NCI-H1048 (cell line): ENCODE measurements at regions not wholly inside any gene's neighbourhood (a gene's known extent, or its start where the extent isn't known, plus 50 kb on each side); places are given as distances from the start of the nearest gene placed in this dataset.

ENCODE experiments used
- DNase-seq: peaks from one replicate; lab custom pipeline; 2025; lab: John Stamatoyannopoulos, UW

- DNase-seq = no peak
Measured at GRCh38 chr1:191582169-191582568, 576.1 kb upstream of the RGS18 start.

- no peak for DNase-seq
Measured at GRCh38 chr1:191585095-191585494, 573.2 kb upstream of the RGS18 start.

DNA sequence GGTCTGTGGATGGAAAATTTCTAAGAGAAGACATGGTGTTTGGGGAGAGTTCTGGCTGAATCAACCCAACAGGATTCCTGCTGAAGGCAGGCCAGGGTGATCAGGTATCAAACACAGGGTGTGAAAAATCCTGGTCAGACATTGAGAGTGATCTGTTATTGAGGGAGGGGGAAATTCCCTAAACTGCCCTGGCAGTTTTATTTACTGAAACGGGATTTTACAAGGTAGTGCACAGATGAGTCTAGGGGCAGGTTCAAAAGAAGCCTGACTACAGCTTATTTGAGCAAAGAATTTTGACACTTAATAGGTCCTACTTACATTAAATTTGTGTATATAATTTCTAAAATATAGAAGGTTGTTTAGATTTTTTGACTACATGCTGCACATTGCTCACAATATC is 569.4 kb upstream of the RGS18 start:
- DNase-seq = no peak

- DNase-seq = no peak
Measured at GRCh38 chr1:191589536-191589935, 568.7 kb upstream of the RGS18 start.

- no peak for DNase-seq
Measured at GRCh38 chr1:191590578-191590977, 567.7 kb upstream of the RGS18 start.

GRCh38 chr1:191592039-191592438 is 566.2 kb upstream of the RGS18 start:
- DNase-seq = no peak

DNA sequence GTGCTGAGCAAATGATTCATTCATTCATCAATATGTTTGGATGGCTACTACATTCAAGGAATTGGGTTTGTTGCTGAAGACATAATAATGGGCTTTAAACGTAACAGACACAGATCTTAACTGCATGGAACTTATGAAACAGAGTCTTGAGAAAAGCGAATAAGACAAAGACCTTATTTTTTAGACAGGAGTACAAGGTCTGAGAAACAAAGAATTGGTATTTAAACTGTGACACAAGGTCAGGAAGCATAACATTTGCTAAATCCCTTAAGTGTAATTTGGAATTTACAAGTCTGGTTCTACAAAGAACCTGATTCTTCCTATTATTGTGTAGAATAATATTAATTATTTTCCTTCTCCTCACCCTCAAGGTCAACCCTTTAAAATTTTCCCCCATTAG is 565.4 kb upstream of the RGS18 start:
- DNase-seq = no peak

- DNase-seq = no peak
Measured at GRCh38 chr1:191595170-191595569, 563.1 kb upstream of the RGS18 start.

DNA sequence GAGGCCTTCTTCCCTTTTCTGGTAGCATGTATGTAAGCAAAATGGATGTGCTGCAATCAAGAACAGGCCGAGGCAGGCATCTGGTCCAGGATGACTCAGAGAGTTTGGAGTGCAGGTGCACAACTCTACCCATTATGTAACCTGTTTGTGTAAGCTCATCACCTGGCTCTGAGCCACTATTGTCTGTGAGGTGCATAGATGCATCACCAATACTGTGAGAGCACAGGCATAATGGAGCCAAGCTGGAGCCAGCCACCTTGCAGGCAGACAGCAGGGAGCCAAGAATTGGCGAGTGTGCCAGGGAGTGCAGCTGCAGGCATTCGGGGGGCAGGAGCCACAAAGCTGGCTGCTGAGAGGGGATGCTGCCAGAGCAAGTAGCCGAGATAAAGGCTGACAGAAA is 549.9 kb upstream of the RGS18 start:
- DNase-seq = no peak

DNA sequence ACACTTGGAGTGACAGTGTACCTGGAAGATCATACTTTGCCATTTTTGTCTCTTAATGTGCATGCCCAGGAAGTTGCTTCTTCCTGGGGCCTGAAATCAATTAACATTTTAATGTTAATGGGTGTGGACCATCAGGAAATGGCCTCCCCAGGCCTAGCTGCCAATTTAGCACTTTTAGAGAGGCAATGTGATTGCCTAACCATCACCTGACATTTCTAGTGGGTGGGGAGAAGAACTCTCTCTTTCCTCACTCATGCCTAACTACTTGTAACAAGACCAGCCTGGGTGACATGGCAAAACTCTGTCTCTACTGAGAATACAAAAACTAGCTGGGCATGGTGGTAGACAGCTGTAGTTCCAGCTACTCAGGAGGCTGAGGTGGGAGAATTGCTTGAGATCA is 549.0 kb upstream of the RGS18 start:
- no peak for DNase-seq

DNA sequence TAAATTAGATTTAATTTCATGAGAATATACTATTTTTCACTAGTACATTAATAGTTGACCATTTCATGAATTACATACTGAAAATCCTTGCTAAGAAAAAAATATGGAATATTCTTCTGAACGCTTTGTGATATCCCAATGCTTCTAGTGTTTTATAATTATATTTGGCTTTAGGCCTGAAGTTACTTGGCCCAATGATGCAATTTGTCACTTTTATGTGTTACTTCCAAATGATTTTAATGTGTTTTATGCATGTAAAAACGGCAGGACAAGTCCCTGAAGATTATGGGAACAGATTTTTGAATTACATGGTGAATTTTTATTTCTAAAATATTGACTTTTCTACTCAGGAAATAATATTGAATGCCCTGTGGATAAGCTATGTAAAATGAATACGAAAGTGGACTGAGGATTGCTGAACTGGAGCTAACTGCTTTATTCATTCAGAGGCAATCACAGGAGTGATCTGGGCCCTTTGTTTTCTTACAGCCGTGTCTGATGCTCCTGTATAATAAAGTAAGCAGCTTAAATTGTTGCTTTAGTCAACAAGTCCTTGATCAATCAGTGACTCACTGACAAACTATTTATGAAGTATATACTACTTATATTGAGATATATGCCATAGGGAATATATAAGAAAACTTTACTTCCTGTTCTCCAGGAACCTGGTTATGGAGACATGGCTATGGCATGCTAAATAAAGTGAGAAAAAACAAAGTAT is 543.0 kb upstream of the RGS18 start:
- no peak for DNase-seq

DNA sequence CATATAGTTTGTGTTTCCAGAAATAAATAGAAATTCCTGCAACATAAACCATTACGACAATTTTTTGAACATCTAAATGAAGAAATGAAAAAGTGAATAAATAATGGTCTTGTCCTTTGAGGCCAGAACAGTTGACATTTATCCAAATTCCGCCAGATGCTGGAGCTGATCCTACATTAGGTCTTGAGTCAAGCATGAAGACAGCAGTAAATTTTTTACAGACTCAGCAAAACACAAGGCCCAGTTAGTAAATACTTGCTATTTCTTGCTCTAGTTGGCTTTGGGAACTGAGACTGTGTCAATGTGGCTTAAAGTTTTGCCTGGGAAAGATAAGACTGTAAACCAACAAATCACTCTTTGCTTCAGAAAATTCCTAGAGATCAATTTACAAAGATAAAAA is 540.1 kb upstream of the RGS18 start:
- DNase-seq = no peak

- DNase-seq = no peak
Measured at GRCh38 chr1:191620883-191621282, 537.4 kb upstream of the RGS18 start.

DNA sequence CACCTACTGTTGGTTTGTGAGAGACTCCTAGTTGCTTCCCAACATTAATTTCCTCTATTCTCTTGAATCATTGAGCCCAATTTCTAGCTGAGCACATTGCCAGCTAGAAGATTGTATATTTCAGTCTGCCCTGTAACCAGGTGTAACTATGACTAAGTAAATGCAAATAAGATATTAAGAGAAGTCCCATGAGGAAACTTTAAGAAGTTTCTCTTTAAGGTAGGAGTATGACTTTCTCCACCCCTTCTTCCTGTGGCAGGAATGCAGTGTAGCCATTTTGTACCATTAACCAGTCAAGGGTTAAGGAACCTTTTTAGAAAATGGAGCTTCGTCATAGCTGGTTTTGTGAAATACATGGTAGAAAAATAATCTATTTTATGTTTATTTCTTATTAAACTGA is 534.2 kb upstream of the RGS18 start:
- DNase-seq = no peak

DNA sequence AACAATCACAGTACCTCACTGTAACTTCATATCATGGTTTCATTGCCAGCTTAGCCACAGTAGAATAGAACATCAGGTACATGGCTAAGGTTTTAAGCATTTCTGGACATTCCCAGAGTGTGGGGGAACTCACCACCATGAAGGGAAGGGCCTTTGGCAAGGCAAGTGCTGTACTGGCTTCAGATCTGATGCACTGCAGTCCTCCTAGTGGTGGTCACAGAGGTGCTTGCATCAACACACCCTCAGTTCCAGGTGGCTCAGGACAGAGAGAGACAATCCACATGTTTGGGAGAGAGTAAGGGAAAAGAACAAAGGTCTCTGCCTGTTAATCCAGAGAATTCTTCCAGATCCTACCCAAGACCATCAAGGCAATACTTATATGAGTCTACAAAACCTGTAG is 528.4 kb upstream of the RGS18 start:
- no peak for DNase-seq

DNA sequence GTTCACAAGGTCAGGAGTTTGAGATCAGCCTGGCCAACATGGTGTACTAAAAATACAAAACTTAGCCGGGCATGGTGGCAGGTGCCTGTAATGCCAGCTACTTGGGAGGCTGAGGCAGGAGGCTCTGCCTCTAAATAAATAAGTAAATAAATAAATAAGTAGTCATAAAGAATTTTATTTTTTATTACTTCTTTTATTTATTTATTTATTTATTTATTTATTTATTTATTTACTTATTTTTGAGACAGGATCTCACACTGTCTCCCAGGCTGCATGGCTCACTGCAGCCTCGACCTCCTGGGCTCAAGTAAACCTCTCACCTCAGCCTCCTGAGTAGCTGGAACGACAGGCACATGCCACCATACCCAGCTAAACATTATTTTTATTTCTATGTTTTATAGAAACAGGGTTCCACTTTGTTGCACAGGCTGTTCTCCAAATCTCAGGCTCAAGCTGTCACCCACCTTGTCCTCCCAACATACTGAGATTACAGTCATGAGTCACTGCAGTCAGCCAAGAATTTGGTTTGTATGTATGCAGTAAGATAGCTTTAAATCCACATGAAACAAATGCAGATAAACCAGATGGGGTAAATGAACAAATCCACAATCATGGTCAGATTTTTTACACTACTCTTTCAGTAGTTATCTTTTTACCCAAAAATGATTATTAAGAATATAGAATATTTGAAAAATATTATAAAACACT is 523.3 kb upstream of the RGS18 start:
- DNase-seq = no peak

DNA sequence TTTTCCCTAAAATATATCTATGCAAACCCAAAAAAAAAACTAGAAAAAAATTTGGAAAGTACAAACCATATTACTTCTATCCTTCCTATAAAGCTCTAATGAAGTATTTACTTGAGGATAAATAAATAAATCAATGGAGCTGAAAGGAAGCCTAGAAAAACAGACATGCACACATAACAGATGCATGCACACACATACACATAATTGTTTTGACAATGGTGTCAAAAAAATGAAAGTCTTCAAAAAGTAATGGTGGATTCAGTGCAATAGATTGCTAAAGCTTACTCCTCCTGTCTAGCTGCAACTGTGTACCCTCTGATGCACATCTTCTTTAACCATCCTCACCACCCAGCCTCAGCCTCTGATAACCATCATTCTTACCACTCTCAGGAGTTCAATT is 521.9 kb upstream of the RGS18 start:
- DNase-seq = no peak

DNA sequence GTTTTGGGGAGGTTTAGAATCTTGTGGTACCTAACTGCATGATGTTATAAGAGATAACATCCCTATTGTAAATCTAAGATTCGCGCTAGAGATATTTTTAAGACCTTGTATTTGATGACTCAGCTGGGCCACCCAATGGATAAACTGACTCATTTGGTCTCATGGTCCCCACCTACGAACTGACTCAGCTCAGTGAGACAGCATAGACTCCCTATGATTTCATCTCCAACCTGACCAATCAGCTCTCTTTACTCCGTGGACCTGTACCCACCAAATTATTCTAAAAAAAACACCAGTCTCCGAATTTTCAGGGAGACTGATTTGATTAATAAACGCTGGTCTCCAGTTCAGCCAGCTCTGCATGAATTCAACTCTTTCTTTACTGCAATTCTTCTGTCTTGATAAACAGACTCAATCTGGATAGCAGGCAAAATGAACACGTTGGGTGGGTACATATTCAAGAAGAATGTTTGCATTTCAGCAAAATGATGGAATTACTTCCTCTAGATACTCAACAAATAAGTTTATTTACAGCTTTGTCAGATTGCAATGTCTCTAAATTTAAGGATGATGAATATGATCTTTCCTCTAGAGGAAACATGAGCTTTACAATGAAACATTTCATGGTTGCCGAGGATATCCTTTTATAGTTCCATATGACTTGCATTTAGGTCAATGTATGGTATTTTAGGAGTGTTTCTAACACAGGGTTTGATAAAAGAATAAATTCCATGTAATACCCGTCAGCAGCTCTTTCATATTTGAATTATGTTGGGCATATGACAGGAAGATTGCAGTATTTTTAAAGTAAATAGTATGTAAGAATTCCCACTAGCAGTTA is 516.6 kb upstream of the RGS18 start:
- no peak for DNase-seq

GRCh38 chr1:191643060-191643459 is 515.2 kb upstream of the RGS18 start:
- DNase-seq = no peak

DNA sequence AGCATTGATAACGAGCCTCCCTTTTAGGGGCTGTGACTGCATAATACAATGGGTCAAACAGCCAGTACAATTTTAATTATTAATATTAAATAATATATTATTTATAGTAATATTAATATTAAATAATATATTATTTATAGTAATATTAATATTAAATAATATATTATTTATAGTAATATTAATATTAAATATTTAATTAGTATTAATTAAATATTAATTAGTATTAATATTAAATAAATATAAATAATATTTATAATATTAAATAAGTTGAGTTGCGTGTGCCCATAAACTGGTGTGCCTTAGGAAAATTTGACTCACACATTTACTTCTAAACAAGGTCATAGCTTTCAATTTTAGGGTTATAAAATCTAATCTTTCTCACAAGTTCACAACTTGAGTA is 509.3 kb upstream of the RGS18 start:
- no peak for DNase-seq

GRCh38 chr1:191662051-191662450 is 496.2 kb upstream of the RGS18 start:
- no peak for DNase-seq

GRCh38 chr1:191662746-191663145 is 495.5 kb upstream of the RGS18 start:
- DNase-seq = no peak

DNA sequence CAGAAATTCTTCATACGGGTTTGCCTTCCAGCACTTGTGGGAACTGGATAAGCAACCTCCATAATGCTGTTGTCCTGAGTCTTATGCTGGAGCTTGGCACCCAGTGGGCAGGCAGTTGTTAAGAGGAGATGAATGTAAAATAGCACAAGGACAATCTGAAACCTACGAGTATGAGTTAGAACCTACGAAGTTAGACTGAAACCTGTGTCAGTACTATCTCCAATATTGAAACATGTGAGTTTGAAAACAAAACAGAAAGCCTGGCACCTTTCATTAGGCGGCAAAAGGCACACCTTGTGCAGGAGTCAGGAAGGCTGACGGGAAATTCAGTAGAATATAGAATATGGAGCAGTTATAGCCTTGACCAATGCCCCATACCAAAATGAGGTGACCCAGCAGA is 489.7 kb upstream of the RGS18 start:
- no peak for DNase-seq
